ENCODE measurements at regions not wholly inside any gene's neighbourhood (a gene's known extent, or its start where the extent isn't known, plus 50 kb on each side); places are given as distances from the start of the nearest gene placed in this dataset.

DNA sequence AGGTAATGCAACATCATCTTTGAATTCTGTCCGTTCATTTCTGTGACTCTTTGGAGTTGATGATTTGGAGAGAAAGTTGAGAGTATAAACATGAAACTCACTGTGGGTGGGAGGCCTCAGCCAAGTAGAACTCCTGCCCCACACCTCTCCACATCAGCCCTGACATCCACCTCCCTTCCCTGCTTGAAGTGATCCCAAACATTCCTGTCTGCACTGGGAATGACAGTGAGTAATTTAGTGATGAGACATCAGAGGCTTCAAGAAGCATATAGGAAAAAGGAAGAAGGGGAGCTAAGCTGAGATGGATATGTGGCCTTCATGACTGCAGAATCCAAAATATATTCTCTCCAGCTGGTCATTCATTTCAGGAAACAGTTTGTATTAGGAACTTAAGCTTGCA, 151.8 kb downstream of the SPATA18 start:
- Histone ChIP-seq H3K4me3 (replicated peaks in 1 of 3; ENCODE audit: insufficient read depth in 1 of 3, low read depth in 1 of 3, low read length in 3 of 3) (no peak overlapping the region), H3K27ac (ENCODE audit: insufficient read depth, low read depth, low read length) (no peak overlapping the region), H4K20me1 (replicated peaks; ENCODE audit: control insufficient read depth, extremely low read depth, insufficient read depth, low read length) (no peaks in the 10 kb centered on the region), H3K4me2 (ENCODE audit: insufficient read depth, low read length) (no peak overlapping the region), H3K36me3 (ENCODE audit: control insufficient read depth in 2 of 2, extremely low read depth in 1 of 2, insufficient read depth in 2 of 2, low read length in 2 of 2) (no peaks in the 10 kb centered on the region), H3K4me1 (ENCODE audit: control insufficient read depth, extremely low read depth, insufficient read depth, low read length) (no peaks in the 10 kb centered on the region), H3K9me1 (replicated peaks; ENCODE audit: control insufficient read depth, extremely low read depth, insufficient read depth, low read length) (no peaks in the 10 kb centered on the region), H2AFZ (ENCODE audit: low read depth, low read length) (no peak overlapping the region), H3K27me3 (ENCODE audit: control insufficient read depth in 2 of 2, insufficient read depth in 2 of 2, low read length in 2 of 2) (no peaks in the 10 kb centered on the region), H3K79me2 (ENCODE audit: control insufficient read depth, insufficient read depth, low read length) (no peaks in the 10 kb centered on the region), H3K9me3 (replicated peaks; ENCODE audit: control insufficient read depth, insufficient read depth, low read length) (no peaks in the 10 kb centered on the region), H3K9ac (replicated peaks; ENCODE audit: extremely low read depth, insufficient read depth, low read length) (no peak overlapping the region)
- ChIA-PET CTCF (no interaction called here), POLR2A (no interaction called here)
- TF ChIP-seq, protein P1, sequence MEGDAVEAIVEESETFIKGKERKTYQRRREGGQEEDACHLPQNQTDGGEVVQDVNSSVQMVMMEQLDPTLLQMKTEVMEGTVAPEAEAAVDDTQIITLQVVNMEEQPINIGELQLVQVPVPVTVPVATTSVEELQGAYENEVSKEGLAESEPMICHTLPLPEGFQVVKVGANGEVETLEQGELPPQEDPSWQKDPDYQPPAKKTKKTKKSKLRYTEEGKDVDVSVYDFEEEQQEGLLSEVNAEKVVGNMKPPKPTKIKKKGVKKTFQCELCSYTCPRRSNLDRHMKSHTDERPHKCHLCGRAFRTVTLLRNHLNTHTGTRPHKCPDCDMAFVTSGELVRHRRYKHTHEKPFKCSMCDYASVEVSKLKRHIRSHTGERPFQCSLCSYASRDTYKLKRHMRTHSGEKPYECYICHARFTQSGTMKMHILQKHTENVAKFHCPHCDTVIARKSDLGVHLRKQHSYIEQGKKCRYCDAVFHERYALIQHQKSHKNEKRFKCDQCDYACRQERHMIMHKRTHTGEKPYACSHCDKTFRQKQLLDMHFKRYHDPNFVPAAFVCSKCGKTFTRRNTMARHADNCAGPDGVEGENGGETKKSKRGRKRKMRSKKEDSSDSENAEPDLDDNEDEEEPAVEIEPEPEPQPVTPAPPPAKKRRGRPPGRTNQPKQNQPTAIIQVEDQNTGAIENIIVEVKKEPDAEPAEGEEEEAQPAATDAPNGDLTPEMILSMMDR (IDR thresholded peaks at IDR 0.05; ENCODE audit: extremely low read depth in 1 of 2, insufficient read depth in 1 of 2, low read depth in 1 of 2, low read length in 2 of 2) = no peak
- DNase-seq (ENCODE audit: low read depth, low spot score) = no peak
- dilution Hi-C loops (cut with MboI; ENCODE audit: extremely low pct_ligation_motif_present, low sequenced_read_pairs) (no loop called here), intact Hi-C loops (cut with micrococcal nuclease) (no loop called here)
- no peak for FAIRE-seq
- no TSS peak for BruUV-seq (replicated peaks)

DNA sequence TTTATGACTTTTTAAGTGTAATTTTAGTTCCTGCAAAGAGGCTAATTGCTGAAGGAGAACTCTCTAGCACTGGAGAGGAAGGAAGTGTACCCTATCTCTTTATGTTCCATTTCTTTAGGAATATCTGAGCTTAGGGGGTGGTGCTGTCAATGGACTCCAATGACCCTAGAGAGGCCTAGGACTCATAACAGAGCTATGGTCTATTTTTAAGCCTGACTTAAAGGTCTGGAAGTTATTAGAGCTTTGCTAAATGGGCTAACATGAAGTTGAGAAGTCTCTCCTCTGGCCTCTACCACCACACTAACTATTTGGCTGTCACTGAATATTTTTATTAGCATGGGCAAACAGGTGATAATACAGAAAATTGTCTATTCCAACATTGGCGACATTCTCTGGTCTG, 152.2 kb downstream of the SPATA18 start:
- no peaks in the 10 kb centered on the region for H3K9me3 ChIP-seq (replicated peaks; ENCODE audit: control insufficient read depth, insufficient read depth, low read length)
- intact Hi-C loops (cut with micrococcal nuclease) (no loop called here), dilution Hi-C loops (cut with MboI; ENCODE audit: extremely low pct_ligation_motif_present, low sequenced_read_pairs) (no loop called here)
- no peaks in the 10 kb centered on the region for H3K4me1 ChIP-seq (ENCODE audit: control insufficient read depth, extremely low read depth, insufficient read depth, low read length)
- no peaks in the 10 kb centered on the region for H3K79me2 ChIP-seq (ENCODE audit: control insufficient read depth, insufficient read depth, low read length)
- no peaks in the 10 kb centered on the region for H4K20me1 ChIP-seq (replicated peaks; ENCODE audit: control insufficient read depth, extremely low read depth, insufficient read depth, low read length)
- H3K36me3 ChIP-seq (ENCODE audit: control insufficient read depth in 2 of 2, extremely low read depth in 1 of 2, insufficient read depth in 2 of 2, low read length in 2 of 2) = no peaks in the 10 kb centered on the region
- H3K27me3 ChIP-seq (ENCODE audit: control insufficient read depth in 2 of 2, insufficient read depth in 2 of 2, low read length in 2 of 2) = no peaks in the 10 kb centered on the region
- ChIA-PET POLR2A (no interaction called here), CTCF (no interaction called here)
- no peak overlapping the region for H3K4me3 ChIP-seq (replicated peaks in 1 of 3; ENCODE audit: insufficient read depth in 1 of 3, low read depth in 1 of 3, low read length in 3 of 3)
- TF ChIP-seq POLR2A (IDR thresholded peaks at IDR 0.05; ENCODE audit: low read depth, low read length) (no peak), POLR2AphosphoS5 (IDR thresholded peaks at IDR 0.05; ENCODE audit: insufficient read depth, low read depth, low read length) (no peak), GATA2 (IDR thresholded peaks at IDR 0.05; ENCODE audit: insufficient read depth, insufficient read length, low read depth, low read length) (no peak), MYC (IDR thresholded peaks at IDR 0.05; ENCODE audit: low read depth, low read length) (no peak), FOS (IDR thresholded peaks at IDR 0.05; ENCODE audit: borderline replicate concordance, insufficient read depth, low read length) (no peak), JUN (IDR thresholded peaks at IDR 0.05; ENCODE audit: borderline replicate concordance, insufficient read depth, insufficient read length, low read depth) (no peak), EZH2 (IDR thresholded peaks at IDR 0.05; ENCODE audit: borderline replicate concordance, low read depth, low read length, severe bottlenecking) (no peak)
- TF ChIP-seq, protein P1 (IDR thresholded peaks at IDR 0.05; ENCODE audit: extremely low read depth in 1 of 2, insufficient read depth in 1 of 2, low read depth in 1 of 2, low read length in 2 of 2) = no peak
- TF ChIP-seq, protein P2, sequence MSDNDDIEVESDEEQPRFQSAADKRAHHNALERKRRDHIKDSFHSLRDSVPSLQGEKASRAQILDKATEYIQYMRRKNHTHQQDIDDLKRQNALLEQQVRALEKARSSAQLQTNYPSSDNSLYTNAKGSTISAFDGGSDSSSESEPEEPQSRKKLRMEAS (IDR thresholded peaks at IDR 0.05; ENCODE audit: insufficient read depth, insufficient read length) = no peak
- no peak overlapping the region for H3K27ac ChIP-seq (ENCODE audit: insufficient read depth, low read depth, low read length)
- no peak overlapping the region for H3K9ac ChIP-seq (replicated peaks; ENCODE audit: extremely low read depth, insufficient read depth, low read length)
- DNase-seq (ENCODE audit: low read depth, low spot score) (no peak), FAIRE-seq (no peak)
- H2AFZ ChIP-seq (ENCODE audit: low read depth, low read length) = no peak overlapping the region
- H3K9me1 ChIP-seq (replicated peaks; ENCODE audit: control insufficient read depth, extremely low read depth, insufficient read depth, low read length) = no peaks in the 10 kb centered on the region
- no peak overlapping the region for H3K4me2 ChIP-seq (ENCODE audit: insufficient read depth, low read length)
- BruUV-seq (replicated peaks) = no TSS peak
